NCI-H2081 (cell line): ENCODE measurements at regions not wholly inside any gene's neighbourhood (a gene's known extent, or its start where the extent isn't known, plus 50 kb on each side); places are given as distances from the start of the nearest gene placed in this dataset.
"Not testable (repeated sequence)": the region's sequence is repeated elsewhere in the genome, so short reads cannot be mapped to it uniquely, and the experiment has no call there.

Experiments
- DNase-seq, 2 experiments: peaks; one replicate each; lab custom pipeline; 2025; lab: John Stamatoyannopoulos, UW

DNA sequence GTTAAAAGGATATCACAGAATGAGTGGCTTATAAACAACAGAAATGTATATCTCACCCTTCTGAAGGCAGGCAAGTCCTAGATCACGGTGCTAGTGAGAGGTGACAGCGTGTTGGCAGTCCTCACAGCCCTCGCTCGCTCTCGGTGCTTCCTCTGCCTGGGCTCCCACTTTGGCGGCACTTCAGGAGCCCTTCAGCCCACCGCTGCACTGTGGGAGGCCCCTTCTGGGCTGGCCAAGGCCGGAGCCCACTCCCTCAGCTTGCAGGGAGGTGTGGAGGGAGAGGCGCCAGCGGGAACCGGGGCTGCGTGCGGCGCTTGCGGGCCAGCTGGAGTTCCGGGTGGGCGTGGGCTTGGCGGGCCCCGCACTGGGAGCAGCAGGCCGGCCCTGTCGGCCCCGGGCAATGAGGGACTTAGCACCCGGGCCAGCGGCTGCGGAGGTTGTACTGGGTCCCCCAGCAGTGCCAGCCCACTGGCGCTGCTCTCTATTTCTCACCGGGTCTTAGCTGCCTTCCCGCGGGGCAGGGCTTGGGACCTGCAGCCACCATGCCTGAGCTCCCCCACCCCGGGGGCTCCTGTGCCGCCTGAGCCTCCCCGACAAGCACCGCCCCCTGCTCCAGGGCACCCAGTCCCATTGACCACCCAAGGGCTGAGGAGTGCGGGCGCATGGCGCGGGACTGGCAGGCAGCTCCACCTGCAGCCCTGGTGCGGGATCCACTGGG, 778.1 kb downstream of the DIPK2A start:
- not testable (repeated sequence) for DNase-seq

DNA sequence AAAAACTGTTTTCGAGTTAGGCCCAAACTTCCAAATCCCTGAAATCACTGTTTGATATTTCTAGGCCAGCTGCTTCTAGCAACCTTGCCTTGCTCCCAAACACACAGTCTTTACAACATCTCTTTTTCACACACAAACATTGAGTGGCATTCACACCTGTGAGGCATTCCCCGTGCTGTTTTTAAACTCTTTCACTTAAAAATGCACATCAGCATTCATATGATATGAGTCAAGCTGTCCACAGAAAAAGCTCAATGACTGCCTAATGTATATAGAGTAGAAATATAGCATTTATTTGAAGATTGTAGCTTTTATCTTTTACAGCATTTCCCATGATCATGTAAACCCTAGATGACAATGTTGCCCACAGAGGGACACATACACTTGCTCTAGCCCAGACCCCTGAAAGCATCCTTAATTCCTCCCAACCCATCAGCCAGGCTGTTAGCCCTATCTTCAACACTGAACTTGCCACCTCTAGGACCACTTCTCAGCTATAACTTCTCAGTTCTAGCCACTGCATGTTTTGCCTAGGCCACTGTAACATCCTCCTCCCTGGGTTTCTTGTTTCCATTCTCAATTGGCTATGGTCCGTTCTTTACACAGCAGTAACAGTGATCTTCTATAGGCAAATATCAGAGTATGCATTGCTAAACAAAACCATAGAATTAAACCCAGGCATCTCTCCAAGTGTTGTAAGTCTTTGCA, 782.6 kb downstream of the DIPK2A start:
- peak; percentile 66 to 92 for DNase-seq

DNA sequence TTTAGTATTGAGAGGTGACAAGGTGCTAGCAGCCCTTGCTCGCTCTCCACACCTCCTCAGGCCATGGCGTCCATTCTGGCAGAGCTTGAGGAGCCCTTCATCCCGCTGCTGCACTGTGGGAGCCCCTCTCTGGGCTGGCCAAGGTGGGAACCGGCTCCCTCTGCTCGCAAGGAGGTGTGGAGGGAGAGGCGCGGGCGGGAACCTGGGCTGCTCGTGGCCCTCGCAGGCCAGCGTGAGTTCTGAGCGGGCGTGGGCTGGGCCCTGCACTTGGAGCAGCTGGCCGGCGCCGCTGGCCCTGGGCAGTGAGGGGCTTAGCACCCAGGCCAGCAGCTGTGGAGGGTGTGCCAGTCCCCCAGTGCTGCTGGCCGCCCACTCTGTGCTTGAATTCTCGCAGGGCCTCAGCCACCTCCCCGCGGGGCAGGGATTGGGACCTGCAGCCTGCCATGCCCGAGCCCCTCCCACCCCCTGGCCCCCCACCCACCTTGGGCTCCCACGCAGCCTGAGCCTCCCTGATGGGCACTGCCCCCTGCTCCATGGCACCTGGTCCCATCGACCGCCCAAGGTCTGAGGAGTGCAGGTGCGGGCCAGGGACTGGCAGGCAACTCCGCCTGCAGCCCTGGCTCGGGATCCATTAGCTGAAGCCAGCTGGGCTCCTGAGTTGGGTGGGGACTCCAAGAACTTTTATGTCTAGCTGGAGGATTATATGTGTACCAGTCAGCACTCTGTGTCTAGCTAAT, 785.2 kb downstream of the DIPK2A start:
- no peak for DNase-seq

DNA sequence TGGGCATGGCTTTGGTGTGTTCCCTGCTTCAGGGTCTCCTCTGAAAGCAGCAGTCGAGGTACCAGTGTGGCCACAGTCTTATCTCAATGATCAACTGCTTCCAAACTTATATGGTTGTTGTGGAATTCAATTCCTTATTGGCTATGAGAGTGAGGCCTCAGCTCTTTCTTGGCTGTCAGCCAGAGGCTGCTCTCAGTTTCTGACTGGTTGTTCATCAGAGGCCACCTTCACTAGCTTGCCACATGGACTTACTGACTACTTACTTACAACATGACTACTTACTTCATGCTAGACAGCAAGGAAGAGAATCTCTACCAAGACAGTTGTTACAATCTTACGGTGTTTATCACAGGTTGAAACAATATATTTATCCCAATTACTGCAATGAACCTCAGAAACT, 789.2 kb downstream of the DIPK2A start:
- DNase-seq: no peak

DNA sequence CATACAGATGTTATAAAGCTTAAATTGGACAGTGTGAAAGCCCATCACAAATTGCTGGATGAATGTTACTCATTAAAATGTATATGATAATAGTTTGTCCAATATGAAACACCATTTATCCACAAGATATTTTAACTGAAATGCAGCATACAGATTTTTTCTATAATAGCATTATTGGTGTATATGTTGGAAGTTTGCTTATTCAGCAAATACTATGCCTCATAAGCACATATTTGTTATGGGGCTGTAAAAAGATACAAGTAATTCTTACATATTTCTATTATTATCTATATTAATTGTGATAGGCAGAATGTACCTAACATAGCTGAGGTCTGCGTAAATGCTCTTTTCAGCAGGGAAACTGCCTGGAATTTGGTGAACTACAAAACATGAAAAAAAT, 790.5 kb downstream of the DIPK2A start:
- DNase-seq: no peak

DNA sequence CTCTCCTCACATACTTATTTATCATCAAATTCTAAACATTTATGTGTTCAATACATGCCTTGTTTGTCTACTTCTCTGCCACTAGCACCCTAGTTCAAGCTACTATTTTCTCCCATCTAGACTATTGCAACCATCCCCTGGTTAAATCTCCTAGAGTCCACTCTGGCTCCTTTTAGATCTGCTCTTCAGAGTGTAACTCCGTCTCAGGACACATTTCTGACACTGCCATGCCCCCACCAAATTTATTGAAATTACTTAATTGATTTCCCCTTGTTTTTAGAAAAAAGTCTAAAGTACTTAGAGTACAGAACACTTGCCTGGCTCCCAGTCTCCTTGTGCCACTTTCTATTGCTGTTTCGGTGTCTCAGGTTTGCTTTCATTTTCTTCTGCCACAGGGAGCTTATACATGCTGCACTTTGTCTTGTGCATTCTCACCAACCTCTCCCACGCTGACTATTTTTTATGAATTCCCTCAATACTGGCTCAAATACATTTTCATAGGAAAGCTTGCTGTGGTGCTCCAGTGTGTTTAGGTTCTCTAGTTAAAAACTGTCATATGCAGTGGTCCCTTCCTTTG, 792.3 kb downstream of the DIPK2A start:
- no peak for DNase-seq

DNA sequence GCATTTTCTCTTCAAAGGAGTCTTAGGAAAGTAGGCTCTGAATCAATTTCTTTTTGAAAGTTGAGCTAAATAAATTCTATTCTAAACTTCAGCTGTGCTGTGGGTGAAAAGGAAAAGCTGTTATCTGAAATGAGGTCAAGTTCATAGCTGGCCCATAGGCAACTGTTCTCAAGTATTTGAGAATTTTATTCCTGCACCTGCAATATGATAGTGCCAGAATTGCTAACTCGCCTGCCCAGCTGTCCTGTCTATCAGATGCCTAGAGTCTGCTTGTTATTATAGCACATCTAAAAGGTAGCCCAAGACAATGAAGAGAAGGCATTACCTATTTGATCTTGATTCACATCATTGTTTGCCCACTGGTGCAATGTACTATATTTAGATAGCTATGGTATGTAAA, 798.7 kb downstream of the DIPK2A start:
- no peak for DNase-seq

DNA sequence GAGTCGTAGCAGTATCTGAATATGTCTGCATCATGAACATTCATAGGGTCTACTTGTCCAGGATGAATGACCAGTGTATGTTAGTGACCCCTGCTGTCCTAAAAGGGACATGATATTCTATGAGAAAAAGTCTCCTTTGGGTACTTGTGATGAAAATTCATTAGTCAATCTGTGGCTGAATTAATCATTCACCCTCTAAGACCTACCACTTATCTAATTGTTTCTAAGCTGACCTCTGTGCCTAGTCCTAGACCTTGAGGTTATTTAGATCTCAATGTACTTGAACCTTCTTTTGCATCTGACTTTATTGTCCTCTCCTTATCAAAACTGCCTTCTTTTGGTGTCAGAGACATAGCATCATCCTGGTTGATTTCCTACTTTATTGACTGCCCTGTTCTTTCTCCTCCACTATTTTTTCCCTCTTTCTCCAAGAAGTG, 799.3 kb downstream of the DIPK2A start:
- peak; percentile 33 to 47 for DNase-seq

DNA sequence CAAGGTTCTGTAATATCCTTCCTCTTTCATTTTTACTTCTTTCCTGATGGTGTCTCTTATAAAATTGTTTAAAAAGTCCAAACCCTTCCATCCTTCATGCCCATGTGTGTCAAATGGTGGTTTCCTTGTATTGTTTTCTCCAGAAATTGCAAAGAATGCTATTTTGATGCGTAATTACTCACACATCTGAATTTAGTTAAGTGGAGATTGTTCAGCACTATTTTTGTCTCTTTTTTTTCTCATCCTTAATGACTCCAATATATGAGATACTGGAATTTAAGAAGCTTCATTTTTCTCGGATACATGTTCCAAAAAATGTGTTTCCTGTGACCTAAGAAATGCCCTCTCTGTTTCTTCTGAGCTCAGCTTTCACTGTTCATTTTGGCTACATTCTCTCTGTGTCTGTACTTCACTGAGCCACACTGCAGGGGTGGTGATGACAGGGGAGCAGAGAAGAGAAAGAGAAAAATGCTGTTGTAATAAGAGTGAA, 799.8 kb downstream of the DIPK2A start:
- no peak for DNase-seq

DNA sequence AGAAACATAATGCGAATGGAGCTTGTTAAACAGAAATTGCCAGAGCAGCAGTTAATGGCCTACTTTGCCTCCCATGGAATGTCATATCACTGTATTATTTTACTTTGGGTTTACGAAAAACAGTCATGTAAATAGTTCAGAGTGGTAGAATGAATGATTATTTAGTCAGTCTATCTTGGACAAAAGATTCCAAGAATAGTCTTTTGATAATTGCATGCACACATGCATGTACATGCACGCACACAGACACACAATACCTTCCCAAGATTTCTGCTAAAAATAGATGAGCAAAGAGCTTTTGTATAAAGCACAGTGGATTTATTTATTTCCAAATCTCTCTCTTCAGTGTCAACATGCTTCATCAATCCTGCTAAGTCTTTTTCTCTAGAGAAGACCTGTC, 800.7 kb downstream of the DIPK2A start:
- no peak for DNase-seq

DNA sequence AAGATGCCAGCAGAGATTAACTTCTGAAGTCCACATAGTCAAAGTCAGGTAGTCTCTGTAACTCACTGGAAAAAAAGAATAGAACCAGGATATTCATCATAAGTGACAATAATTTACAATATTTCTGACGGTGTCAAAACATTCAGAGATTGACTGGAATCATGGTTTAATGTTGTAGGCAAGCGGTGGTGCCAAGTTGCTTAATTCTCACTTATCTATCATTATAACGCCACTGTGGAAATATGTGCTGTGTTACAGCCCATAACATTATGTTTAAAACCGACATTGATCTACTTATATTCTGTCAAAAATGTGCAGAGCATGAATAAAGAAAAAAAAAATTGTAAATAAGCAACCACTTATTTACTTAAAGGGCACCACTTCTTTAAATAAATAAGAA, 801.7 kb downstream of the DIPK2A start:
- no peak for DNase-seq

DNA sequence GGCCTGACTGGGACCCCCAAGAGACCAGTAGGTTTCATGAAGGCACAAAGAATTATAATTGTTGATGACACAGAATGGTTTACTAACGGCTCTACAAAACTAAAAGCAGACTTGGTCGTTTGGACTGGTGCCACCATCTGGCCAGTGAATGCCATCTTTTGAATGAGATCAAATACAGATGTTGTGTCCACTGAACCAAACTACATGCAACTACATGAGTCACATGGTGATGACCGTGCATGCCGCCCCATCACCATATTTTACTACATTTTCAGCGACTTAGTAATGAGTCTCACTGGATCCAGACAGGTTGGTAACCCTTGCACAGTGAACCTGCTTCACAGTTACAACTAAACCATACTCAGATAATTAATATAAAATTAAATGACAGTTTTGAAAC, 803.3 kb downstream of the DIPK2A start:
- DNase-seq: no peak

DNA sequence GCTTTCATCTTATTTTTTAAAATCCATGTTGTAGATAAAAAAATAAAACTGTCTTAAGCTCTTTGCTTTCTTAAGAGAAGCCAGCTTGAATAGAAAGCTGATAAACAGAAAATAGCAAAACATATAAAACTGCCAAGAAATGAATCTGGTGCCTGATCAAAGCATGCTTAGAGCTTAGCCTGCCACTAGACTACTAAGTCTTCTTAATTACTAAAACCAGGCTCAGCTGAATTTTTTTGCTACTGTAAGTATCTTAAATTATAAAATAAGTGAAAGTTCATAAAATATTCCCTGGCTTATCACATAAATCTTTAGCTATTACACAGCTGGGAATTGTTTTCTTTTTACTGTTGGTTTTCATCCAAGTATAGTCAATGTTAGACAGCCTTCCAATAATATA, 803.9 kb downstream of the DIPK2A start:
- no peak for DNase-seq

DNA sequence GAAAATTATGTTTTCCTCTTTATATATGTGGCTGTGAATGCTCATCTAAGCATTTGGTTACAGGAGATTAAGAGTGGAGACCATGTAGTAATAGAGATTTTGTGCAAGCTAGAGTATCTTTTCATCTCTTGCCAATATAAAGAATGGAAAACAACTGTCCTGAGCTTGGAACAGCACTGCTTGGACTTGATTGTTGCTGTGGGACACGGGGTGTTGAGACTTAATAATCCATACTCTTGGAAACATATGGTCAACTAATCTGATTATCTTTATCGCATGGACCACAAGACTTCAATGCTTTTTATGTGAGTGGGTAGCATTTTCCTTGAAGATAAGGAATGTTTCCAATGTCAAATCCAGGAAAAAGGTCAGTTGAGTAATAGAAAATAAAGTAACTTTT, 806.3 kb downstream of the DIPK2A start:
- no peak for DNase-seq

DNA sequence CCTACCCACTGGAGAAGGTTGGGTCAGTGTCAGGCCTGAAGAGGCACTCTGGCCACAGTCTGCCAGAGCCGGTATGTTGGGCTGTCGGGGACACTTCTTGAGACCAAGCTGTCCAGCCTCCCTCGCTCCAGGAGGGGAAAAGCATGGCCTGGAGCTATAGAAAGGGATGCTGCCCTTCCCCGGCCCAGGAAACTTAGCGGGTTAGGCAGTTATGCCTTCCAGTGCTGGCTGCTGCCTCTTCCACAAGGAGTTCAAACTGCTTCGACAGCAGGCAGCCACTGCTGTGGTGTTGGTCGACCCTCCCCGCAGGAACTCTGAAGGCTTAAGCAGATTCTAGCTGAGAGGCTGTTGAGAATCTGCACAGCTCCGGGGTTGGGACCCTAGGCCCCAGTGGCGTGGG, 819.4 kb downstream of the DIPK2A start:
- DNase-seq: no peak

DNA sequence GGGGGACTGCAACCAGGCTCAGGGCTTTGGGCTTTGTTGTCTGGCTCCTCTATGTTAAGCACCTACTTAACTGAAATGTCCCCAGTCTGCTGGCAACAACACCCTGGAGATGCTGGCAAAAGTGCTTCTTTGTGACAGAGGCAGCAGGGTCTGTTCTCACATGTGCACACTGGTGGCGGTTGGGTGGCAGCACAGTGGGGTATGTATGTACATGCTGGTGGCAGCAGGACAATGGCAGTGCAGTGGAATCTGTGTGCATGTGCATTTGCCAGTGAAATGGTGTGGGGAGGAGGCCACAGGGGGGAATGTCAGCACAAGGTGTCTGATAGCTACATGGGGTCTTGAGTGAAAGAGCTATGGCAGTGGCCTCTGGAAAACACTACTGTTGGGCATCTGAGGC, 830.3 kb downstream of the DIPK2A start:
- no peak for DNase-seq

DNA sequence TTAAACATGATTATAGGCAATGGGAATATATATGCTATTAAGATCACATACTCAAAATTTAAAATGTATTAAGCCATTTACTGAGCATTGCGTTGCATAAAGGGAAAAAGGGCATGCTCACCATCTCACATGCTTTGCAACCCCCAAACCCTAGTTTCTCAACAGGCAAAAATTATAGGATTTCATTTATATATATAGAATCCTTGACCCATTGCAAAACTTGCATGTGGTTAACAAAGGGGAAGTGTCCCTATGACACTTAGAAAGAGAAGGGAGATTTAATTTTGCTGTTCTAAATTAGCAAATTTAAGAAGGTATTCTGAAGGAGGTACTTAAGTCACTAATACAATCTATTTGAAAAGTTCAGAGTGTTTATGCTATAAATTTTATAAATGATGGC, 837.8 kb downstream of the DIPK2A start:
- DNase-seq: no peak

DNA sequence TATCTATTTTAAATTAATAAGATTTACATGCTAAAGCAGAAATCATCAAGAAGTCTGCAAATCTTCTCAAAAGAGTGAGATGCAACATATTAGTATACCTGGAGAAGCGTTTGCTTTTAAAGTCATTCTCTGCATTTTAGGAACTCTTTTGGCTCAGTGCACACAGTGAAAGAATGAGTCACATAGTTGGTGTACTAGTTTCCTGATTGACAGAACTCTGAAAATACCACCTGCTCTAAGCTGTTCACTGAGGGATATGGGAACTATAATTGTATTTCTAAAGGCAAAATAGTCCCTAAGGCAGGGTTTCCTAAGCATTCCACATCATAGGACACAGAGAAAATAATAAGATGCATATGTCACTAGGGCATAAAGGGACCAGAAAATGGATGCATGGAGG, 838.5 kb downstream of the DIPK2A start:
- DNase-seq: no peak

DNA sequence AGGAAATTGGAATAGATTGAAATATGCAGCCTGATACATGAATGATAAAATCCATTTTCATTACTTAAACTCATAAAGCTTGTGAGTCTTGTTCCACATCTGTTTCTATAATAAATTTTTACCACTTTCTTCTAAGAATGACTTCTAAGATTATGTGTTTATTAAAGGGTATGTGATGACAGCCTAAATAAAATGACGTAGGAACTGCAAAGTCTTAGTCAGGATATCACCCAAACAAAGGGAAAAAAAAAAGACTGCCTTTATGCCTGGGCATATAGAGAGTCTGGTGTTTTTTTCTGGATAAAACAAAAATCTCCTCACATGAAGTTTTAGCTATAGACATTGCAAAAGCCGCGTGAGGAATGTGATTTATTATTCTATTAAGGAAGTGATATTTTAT, 844.0 kb downstream of the DIPK2A start:
- peak in 1 of 2 experiments; percentile 32 for DNase-seq

DNA sequence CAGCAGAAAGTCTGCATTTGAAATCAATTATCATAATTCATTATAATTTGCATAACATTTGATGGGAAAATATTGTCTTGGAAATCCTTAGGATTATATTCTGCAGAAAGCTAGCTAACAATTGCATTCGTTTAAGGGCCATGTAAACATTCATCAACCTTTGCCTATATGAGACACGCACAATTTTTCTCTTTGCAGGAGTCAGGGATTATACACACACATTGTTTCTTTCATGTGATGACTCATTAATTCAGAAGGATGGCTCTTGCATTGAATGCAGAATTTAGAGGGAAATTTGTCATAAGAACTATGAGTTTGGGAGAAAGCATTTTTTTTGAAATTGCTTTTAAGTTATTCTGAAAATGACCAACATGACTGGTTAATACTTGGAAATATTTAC, 844.7 kb downstream of the DIPK2A start:
- peak in 1 of 2 experiments; percentile 32 for DNase-seq

DNA sequence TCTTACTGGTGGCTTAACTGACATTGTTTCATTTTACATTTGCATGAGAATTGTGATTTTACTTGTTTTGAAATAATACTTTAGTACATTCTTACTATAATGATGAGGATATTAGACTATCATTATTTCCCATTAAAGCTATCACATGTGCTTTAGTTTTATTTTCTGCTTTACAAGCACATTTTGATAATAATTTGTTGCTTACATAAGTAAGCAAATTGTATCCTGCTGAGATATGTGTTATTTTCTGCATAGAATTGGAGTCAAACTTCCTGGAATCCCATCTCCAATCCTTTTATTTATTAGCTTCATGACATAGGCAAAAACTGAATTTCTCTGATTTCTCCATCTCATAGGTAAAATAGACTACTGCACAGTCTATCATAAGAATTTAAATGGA, 847.4 kb downstream of the DIPK2A start:
- no peak for DNase-seq

DNA sequence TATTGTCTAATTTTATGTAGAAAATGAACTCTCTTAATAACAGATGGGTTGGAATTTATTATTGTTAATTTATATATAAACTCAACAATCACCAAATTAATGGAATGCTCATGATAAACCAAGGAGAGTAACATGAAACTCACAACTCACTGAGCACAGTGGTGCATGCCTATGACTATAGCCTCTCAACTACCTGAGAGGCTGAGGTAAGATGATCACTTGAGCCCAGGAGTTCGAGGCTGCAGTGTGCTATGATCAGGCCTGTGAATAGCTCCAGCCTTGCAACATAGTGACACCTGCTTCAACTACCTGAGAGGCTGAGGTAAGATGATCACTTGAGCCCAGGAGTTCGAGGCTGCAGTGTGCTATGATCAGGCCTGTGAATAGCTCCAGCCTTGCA, 848.6 kb downstream of the DIPK2A start:
- not testable (repeated sequence) for DNase-seq

DNA sequence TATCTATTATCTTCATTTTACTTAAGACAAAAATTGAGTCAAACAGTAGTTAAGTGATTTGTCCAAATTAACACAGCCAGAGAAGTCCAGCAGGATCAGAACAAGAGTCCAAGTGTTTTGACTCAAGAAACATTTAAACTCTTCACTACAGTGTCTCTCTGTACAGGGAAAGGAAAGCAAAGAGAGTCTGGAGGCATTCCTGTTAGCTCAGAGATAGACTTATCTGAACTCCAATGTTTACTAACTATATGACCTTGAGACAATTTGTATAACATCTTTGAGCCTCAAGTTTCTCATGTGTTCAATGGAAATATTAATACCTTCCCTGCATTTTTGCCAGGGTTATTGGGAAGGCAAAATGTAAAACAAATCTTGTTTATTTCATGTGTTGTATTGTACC, 849.1 kb downstream of the DIPK2A start:
- DNase-seq: no peak
